AG20443 (cell line): ENCODE measurements at regions not wholly inside any gene's neighbourhood (a gene's known extent, or its start where the extent isn't known, plus 50 kb on each side); places are given as distances from the start of the nearest gene placed in this dataset.
"Not testable (repeated sequence)": the region's sequence is repeated elsewhere in the genome, so short reads cannot be mapped to it uniquely, and the experiment has no call there.

Source experiments
- DNase-seq: peaks from one replicate; pipeline ENCODE4 v3.0.0; 2012; ENCODE audit warnings: low spot score, mixed read lengths

GRCh38 chr12:91885851-91886731 lies 259.6 kb downstream of the BTG1 start:
- no peak for DNase-seq

- DNase-seq, result no peak
These were observed 261.4 kb downstream of the BTG1 start for GRCh38 chr12:91884230-91884629.

GRCh38 chr12:91883811-91884210 lies 261.8 kb downstream of the BTG1 start:
- no peak for DNase-seq

- no peak for DNase-seq
These were observed 262.7 kb downstream of the BTG1 start for GRCh38 chr12:91882910-91883309.

GRCh38 chr12:91880528-91880927 lies 265.1 kb downstream of the BTG1 start:
- no peak for DNase-seq

GRCh38 chr12:91877456-91878235 lies 268.0 kb downstream of the BTG1 start:
- DNase-seq, result no peak

- peak; percentile 21 for DNase-seq
These were observed 268.6 kb downstream of the BTG1 start for GRCh38 chr12:91877022-91877421.

- not testable (repeated sequence) for DNase-seq
These were observed 270.0 kb downstream of the BTG1 start for GRCh38 chr12:91875671-91876070.

GRCh38 chr12:91874086-91874865 lies 271.4 kb downstream of the BTG1 start:
- DNase-seq, result no peak

- DNase-seq, result no peak
These were observed 273.9 kb downstream of the BTG1 start for GRCh38 chr12:91871751-91872150.

- no peak for DNase-seq
These were observed 274.6 kb downstream of the BTG1 start for GRCh38 chr12:91870872-91871707.

GRCh38 chr12:91868054-91868453 lies 277.6 kb downstream of the BTG1 start:
- DNase-seq, result no peak

GRCh38 chr12:91866566-91866965 lies 279.1 kb downstream of the BTG1 start:
- no peak for DNase-seq

- DNase-seq, result no peak
These were observed 281.9 kb downstream of the BTG1 start for GRCh38 chr12:91863702-91864101.

- no peak for DNase-seq
These were observed 284.1 kb downstream of the BTG1 start for GRCh38 chr12:91861554-91861953.

- DNase-seq, result no peak
These were observed 286.3 kb downstream of the BTG1 start for GRCh38 chr12:91859347-91859746.

- DNase-seq, result no peak
These were observed 287.7 kb downstream of the BTG1 start for GRCh38 chr12:91857813-91858542.

- no peak for DNase-seq
These were observed 290.9 kb downstream of the BTG1 start for GRCh38 chr12:91854725-91855124.

GRCh38 chr12:91853350-91854127 lies 292.1 kb downstream of the BTG1 start:
- no peak for DNase-seq

- DNase-seq, result no peak
These were observed 293.0 kb downstream of the BTG1 start for GRCh38 chr12:91852634-91853033.
